Endothelial cell of umbilical vein (primary cell): ENCODE measurements at regions not wholly inside any gene's neighbourhood (a gene's known extent, or its start where the extent isn't known, plus 50 kb on each side); places are given as distances from the start of the nearest gene placed in this dataset.

Source experiments
- CTCF ChIP-seq, 2 donors: IDR thresholded peaks; 1 replicate in 1 of 2; 2 replicates in 1 of 2; pipeline ENCODE4 v1.5.1; 2011; ENCODE audit warnings: low read length in 2 of 2, mild to moderate bottlenecking in 2 of 2, moderate library complexity in 2 of 2, control low read depth in 1 of 2, inconsistent platforms in 1 of 2, low read depth in 1 of 2; ENCODE audit not compliant: insufficient read depth in 1 of 2; ENCODE audit errors: extremely low read depth in 1 of 2
- EZH2 ChIP-seq: IDR thresholded peaks from 2 replicates; pipeline ENCODE4 v1.6.1; 2012; ENCODE audit warnings: borderline replicate concordance, low read depth, mild to moderate bottlenecking, moderate library complexity, low read length, inconsistent platforms; ENCODE audit not compliant: severe bottlenecking
- FOS ChIP-seq: IDR thresholded peaks from 2 replicates; pipeline ENCODE4 v1.6.1; 2011; ENCODE audit warnings: mild to moderate bottlenecking, low read length, moderate library complexity, borderline replicate concordance; ENCODE audit not compliant: insufficient read depth
- GATA2 ChIP-seq: IDR thresholded peaks from 2 replicates; pipeline ENCODE4 v1.7.0; 2011; ENCODE audit warnings: low read depth, mild to moderate bottlenecking, moderate library complexity, mixed read lengths, low read length; ENCODE audit not compliant: insufficient read length, insufficient read depth
- JUN ChIP-seq: IDR thresholded peaks from 2 replicates; pipeline ENCODE4 v1.6.1; 2011; ENCODE audit warnings: borderline replicate concordance, low read depth; ENCODE audit not compliant: insufficient read length, insufficient read depth
- MYC ChIP-seq: IDR thresholded peaks from one replicate; pipeline ENCODE4 v1.6.1; 2011; ENCODE audit warnings: mild to moderate bottlenecking, low read depth, low read length
- POLR2A ChIP-seq: IDR thresholded peaks from 2 replicates; pipeline ENCODE4 v1.6.1; 2012; ENCODE audit warnings: low read depth, mild to moderate bottlenecking, control low read depth, low read length
- POLR2AphosphoS5 ChIP-seq: IDR thresholded peaks from 2 replicates; pipeline ENCODE4 v1.6.1; 2012; ENCODE audit warnings: low read depth, mild to moderate bottlenecking, control low read depth, low read length, moderate library complexity; ENCODE audit not compliant: insufficient read depth
- TF ChIP-seq, protein P1 (sequence below): IDR thresholded peaks from 2 replicates; pipeline ENCODE4 v1.6.1; 2011; ENCODE audit not compliant: insufficient read depth, insufficient read length

- TF ChIP-seq POLR2AphosphoS5, result no peak
- no peak for TF ChIP-seq POLR2A
- TF ChIP-seq, protein P1, sequence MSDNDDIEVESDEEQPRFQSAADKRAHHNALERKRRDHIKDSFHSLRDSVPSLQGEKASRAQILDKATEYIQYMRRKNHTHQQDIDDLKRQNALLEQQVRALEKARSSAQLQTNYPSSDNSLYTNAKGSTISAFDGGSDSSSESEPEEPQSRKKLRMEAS, result no peak
- no peak for TF ChIP-seq EZH2
- TF ChIP-seq CTCF (IDR thresholded peaks at IDR 0.05; ENCODE audit: extremely low read depth in 1 of 2, insufficient read depth in 1 of 2, low read depth in 1 of 2, low read length in 2 of 2), result no peak
- no peak for TF ChIP-seq MYC
- no peak for TF ChIP-seq GATA2
- no peak for TF ChIP-seq FOS
- TF ChIP-seq JUN, result no peak
Observed at GRCh38 chr13:73367886-73368285, 309.1 kb downstream of the KLF5 start.
